ENCODE measurements at regions not wholly inside any gene's neighbourhood (a gene's known extent, or its start where the extent isn't known, plus 50 kb on each side); places are given as distances from the start of the nearest gene placed in this dataset.

DNA sequence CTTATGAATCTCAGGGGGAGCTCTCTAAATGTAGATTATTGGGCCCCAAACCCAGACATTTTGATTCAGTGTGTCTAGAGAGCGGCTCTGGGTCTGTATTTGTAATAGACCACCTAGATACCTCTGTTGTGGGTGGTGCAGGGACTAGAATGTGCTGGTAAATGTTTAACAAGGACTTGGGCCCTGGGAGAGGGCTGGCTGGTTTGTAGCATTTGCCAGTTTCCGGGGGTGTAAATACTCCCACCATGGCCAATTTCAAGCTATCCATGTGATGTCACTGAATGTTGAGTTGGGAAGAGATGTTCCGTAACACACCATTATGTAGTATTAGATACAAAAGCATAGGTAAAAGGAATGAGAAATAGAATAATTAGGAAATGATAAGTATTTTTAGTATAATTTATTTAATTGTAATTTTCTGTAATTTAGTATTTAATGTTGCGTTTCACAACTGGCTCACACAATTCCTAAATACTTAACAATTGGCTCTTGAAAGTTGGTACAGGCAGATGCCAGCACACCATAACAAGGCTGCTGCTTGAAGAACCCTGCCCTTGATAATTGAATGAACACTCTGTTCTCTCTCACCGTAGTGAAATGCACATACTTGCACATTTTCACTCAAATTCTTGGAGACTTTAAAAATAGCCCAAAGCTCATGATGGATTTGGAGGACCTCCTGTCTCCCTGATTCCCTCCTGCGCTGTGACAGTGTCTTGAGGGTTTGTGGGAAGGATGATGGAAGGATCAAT is 359.2 kb upstream of the PROK2 start:
- DNase-seq: no peak

DNA sequence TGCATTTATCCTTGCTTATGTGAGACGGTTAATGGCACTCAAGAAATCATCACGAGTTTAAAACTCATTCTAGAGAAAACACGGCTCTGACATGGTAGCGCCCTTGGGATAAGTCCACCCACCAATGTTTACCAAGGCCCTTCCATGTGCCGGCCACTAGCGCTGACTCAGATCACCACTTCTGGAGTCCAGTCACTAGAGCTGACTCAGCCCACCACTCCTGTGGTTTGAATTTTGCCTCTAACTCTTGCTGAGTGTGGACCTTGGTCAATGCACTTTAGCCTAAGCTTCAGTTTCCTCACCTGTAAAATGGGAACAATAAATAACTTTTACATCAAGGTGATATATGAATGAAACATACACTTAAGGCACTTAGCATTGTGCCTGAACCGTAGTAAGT is 358.4 kb upstream of the PROK2 start:
- no peak for DNase-seq

DNA sequence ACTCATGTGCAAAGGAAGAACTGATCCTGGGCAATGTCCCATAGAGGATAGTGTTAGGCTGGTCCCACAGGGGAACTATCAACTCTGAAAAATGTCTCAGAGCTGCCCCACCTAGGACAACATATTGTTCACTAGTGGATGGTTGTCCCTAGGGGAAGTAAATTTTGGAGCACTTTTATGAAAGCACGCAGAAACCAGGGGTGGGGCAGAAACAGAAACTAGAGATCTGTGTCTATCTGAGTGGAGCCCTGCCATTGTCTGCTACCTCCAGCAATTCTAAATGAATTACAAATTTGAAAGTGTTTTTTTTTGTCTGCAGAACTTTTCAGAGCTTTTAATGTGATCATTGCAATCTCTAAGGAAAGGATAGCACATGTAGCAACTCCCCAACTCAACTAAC is 357.1 kb upstream of the PROK2 start:
- no peak for DNase-seq

DNA sequence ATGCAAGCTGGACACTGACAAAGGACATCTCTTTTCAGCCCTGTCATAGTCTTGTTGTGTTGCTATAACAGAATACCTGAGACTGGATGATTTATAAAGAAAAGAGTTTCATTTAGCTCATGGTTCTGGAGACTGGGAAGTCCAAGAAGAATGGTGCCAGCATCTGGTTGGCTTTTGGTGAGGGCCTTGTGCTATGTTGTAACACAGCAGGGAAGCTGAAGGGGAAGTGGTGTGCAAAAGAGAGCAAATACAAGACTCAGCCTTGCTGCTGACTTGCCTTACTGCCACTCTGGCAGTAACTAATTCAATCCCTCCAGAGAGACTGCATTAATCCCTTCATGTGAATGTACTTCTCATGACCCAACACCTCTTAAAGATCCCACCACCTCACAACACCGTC is 356.3 kb upstream of the PROK2 start:
- no peak for DNase-seq

DNA sequence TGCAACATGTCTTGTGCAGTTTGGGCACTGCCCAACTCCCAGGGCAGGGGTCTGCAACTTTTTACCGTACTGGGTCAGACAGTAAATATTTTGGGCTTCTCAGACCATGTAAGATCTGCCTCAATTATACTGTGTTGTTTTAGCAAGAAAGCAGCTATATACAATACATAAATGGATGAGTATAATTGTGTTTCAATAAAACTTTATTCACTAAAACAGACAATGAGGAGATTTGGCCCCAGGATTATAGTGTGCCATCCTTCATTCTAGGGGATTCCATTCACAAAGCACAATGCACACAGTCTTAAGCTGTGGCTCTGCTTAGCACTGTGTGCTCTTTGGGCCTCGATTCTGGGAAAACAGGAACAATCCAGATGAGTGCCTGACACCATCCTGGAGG is 354.4 kb upstream of the PROK2 start:
- DNase-seq: no peak

DNA sequence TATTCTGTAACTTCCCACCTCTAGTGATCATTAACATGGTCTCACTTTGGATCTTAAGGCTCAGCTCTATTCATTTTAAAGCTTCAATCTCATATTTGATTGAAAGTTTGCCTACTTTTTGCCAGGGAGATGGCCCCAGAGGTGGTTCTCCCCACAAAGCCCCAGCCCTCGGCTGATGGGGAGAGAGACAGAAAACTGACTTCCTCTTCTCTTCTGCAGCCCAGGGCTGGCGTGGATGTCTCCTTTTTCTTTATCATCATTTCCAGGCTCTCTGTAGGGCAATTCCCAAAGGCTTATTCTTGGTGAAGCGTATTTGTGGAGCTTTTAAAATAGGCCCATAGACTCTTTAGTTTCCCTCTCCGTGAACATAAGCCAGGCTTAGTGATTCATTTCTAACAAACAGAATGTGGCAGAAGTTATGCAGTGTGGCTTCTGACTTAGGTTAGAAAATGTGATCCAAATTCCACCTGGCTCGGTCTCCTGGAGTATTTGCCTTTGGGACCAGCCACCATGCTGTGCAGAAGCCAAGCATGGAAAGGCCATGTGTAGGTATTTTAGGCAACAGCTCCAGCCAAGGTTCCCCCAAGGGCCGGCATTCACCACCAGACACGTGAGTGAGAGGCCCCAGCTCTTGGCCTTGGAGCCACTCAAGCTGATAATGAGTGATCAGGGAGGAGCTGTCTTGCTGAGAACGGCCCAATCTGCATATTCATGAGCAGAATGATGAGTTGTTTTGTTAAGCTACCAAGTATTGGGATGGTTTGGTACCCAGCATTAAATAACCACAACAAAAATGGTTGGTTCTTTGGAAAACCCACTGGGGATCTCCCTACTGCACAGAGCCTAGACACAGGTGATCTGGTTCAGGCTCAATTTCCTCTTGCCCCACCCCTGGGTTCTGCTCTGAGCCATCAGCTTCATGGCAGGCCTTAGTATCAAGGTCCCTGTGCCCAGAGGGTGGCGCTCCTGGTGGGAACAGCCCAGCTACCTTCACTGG is 353.2 kb upstream of the PROK2 start:
- DNase-seq: no peak

DNA sequence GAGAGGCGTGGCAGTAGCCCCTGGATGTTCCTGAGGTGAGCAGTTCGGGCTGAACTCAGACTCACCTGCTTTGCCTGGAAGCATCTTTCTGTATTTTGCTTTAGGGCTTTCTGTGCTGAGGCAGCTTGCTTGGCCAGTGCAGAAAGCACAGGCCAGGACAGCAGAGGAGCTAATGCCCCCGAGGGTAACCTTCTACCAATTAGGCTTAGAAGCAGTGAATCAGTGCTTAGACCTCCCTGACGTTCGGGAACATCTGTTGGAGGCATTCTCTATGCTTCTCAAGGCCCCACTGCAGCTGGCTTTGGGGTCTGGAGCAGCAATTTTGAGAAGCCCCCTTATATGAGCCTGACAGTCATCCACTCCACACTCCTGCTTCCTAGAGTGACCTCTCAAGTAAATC is 350.7 kb upstream of the PROK2 start:
- DNase-seq: no peak

DNA sequence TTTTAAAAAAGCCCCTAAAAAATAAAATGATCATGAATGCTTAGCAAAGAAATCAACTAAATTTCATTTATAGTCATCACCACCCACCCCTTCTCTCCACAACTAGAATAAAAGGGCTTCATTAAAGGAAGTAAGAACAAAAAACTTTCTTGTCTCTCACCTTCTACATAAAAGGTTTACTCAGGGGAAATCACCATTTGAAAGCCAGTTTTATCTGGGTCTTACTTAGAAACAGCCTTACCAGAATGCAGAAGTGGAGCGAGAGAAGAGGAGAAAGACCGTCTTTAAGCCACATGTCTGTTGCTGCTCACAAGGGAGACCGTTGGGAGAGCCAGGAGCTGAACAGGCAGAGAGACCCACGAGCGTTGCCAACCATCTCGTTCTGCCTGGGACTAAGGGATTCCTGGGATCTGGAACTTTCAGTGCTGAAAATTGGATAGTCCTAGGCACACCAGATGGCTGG is 350.1 kb upstream of the PROK2 start:
- no peak for DNase-seq

DNA sequence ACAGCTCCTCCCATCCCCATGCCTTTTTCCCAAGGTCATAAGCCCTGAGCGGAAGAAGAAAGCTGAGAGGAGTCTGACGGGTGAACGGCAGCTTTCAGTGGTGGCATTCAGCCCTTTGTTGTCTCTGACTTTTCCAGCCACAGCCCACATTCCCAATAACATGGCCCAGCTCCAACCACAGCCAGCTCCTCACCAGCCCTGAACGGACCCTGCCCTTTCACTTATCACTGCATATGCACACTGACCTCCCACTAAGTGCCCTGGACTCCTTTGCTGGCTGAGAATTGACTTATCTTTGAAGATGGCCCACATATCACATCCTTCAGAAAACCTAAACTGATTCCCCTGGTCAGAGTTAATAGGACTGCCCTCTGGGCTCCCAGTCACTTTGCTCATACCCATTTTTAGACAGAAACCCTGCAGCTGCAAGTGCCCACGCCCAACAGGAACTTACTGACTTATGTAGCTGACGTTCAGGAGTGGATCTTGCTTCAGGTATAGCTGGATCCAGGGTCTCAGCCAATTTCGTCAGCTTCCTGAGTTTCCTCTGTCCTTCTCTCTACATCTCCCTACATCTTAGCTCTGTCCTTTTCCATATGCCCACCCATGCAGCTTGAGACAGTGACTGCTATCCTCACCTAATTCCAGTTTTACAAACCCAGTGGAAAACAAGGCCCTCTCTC is 348.5 kb upstream of the PROK2 start:
- DNase-seq: no peak

DNA sequence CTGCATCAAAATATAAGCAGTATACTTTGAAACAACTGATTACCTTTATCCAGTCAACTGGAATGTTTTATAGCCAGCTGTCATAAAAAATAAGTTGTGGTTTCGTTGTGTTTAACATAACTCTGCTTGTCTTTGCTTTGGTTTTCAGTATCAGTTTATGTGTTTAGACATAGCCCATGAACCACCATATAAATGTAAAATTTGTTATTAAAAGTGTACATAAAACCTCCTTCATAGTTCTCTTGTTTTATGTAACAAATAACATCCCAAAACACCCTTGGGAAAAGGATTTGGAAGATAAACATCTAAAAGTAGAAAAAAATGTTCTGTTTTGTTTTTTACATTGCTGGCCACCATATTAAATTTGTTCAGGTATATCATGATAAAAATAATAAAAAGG is 347.0 kb upstream of the PROK2 start:
- DNase-seq: no peak

DNA sequence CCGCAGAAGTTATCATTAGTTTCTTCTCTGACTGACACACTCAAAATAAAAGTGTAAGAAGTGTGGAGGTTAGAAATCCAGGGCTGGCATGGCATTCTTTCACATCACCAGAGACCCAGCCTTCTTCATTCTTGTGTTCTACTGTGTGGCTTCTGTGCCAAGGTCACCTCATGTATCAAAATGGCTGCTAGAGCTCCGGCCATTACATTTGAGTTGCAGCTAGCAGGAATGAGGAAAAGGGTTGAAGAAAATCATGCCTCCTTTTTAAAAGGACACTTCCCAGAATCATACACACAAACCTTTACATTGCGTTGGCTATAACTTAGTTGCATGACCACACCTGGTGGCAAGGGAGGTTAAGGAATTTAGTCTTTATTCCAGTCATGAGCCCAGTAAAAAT is 345.6 kb upstream of the PROK2 start:
- DNase-seq: no peak

DNA sequence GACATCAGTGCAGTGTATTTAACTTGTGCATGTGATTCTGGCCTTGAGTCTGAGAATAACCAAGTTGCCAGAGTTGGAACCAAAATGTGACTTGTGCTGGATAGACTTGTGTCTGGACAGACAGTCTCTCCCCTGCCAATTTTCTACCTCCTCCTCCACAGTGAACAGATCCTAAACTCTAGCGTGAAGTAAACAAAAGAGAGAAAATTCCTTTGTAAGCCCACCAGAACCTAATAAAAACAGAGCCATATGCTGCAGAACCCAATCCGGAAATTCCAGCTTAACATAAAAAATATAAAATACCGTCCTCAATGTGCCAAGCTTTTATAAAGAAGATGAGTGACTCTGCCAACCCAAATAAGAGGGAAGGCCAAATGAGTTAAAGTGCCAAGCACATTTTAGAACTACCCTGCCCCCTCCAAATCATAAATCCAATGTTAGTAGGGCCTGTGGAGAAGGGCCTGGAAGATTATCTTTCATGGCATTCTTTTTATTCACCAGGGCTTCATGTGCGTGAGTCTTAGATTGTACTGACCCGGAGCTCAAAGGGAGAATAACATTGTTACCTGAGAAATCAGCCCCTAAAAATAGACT is 344.6 kb upstream of the PROK2 start:
- no peak for DNase-seq

DNA sequence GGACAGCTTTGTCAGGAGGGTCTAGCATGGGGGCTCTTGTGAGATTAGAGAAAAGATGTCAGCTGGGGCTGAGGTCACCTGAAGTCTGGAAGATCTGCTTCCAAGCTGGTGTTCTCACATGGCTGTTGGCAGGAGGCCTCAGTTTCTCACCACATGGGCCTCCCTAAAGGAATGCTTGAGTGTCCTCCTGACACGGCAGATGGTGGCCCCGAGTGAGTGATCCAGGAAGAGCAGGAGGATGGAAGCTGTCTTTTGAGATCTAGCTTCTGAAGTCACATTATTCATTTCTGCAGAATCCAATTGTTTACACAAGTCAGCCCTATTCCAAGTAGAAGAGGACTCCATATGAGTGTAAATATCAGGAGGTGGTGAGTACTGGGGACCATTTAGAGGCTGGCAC is 344.0 kb upstream of the PROK2 start:
- no peak for DNase-seq

DNA sequence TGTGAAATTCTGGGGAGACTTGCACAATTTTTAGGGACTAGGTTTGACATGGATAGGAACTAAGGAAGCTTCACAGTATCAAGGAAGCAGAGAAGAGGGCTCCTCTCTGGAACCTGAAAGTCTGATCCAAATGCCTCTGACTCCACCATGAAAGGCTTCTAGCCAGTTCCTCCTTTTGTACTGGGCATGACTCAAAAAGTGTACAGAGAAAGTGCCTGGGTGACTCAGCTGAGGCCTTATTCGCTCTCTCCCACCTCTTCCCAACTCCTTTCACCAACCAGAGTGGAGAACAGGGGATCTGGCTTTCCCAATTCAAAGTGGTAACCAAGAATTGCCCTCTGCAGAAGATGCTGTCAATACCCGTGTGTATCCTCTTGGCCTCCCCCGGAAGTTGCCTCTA is 342.9 kb upstream of the PROK2 start:
- DNase-seq: no peak

DNA sequence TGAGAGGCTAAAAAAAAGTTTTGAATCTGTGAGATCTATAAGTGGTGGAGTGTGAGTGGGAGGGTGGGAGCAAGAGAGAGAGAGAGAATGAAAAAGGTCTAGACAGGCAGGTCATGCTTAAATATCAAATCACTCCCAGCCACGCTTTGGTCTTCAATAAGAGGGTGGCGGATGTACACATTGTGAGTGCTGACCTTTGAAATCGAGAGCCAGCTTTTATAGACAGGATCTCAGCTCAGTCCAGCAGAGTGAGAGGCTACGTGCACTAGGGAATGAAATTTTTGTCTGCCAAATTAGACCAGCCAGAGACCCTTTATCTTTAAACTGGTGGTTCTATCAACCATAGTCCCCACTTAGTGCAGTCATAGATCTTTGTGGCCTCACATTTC is 342.3 kb upstream of the PROK2 start:
- DNase-seq: no peak

DNA sequence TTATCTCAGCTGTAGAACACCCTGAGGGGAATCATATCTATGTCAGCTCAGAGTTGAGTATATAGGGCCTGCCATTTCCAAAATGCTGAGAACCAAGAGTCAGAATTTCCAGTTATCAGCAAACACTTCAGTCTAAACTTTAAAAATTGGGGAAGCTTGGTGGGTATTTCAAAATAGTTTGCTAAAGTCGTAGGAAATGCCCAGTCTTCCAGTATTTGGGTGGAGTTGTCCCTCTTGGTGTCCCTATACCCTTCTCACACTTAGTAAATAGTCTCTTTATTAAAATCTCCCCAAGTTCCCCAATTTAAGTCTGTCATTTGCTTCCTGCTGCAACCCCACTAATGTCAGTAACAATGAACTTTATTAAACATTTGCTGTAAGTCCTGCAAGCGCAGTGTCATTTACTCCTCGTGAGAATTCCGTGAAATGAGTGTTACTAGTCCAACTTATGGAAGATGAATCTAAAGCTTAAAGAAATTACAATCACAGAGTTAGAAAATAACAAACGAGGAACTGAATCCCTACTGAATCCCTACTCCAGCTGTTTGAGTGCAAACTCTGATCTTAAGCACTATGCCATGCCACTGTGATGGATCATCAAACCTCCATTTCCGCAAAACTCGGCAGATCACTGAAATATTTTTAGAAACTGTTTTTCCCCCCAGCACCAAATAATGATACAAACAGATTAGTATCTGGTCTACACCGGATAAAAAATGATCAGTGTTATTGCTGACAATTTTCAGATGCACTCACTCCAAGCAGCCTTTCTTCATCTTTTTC is 341.7 kb upstream of the PROK2 start:
- DNase-seq: no peak

DNA sequence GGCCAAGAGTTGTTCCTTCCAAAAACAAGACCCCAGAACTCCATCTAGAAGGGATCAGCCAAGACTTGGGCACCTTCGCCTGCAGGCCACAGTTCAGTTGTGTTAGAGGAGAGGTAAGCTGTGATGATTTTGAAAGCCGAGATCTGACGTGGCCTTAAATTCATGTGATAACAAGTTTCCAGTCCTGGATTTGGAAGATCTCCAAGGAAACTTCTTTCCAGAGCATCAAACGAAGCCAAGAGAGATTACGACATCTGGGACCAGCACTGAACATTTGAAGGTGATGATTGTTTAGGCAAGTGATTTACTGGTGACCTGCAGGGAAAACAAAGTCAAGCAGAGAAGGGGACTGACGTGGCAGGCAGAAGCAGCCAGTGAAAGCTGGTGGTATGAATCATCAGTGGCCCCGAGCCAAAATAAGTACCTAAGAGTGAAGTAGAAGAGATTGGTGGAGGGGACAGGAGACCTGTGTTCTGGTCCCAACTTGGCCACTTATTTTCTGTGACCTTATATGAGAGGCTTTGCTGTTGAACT is 339.0 kb upstream of the PROK2 start:
- no peak for DNase-seq

DNA sequence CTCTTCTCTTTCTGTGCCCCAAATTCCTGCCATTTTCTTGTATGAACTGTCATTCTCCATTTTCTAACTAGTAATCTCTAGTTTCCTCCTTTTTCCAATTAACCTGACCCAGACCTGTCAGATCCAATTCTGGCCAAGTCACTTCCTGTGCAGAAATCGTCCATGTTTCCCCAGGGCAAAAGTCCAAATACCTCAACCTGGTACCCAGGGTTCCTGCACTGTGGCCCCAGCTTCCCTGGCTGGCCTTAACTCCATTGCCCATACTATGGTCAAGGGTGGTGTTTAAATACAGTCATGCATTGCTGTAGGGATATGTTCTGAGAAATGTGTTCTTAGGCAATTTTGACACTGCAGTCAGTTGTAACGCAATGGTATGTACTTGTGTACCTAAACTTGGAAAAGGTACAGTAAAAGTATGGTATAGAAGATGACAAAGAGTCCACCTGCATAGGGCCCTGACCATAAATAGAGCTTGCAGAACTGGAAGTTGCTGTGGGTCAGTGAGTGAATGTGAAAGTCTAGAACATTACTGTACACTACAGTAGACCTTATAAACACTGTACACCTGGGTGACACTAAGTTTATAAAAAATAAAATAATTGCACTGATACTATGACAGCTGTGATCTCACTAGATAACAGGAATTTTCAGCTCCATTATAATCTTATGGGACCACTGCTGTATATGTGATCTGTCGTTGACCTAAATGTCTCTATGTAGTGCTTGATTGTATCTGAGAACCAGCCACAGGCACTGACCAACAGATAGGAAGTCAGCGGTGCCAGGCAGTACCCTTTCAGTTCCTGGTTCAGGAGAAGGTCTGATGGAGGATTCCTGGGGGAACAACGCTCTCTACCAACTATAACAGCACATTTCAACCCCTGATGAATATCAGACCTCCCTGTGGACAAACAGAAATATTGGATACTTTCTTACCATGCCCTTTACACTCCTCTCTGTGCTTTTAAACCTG is 336.1 kb upstream of the PROK2 start:
- DNase-seq: no peak

DNA sequence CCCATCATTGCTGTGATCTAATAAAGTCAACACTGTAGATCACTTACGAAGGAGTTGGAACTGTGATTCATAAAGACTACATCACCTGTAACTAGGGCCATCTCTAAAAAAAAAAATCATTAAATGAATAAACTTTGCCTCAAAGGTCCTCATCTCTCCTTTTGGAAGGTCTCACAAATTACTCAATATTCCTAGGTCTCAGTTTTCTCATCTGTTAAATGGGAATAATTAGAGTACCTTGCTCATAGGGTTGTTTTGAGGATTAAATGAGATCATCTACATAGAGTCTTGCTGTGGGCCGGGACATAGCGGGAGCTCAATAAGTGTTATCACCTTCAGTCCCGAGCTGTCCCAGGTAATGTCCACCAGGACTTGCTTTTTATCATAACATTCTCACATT is 335.1 kb upstream of the PROK2 start:
- no peak for DNase-seq

DNA sequence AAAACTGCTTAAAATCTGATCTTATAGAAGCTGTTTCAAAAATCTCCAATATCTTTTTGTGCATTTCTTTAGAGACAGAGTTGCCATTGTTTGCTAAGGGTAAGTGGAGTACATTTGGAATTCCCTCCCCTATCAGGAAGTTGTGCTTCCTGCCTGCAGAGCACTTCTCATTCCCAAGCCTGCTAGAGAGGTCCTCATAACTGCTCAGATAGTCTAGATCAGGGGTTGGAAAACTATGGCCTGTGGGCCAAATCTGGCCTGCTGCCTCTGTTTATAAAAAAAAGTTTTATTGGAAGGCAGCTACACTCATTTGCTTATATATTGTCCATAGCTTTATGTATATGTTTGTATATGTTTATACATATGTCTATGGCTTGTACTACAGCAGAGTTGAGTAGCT is 333.7 kb upstream of the PROK2 start:
- DNase-seq: no peak

DNA sequence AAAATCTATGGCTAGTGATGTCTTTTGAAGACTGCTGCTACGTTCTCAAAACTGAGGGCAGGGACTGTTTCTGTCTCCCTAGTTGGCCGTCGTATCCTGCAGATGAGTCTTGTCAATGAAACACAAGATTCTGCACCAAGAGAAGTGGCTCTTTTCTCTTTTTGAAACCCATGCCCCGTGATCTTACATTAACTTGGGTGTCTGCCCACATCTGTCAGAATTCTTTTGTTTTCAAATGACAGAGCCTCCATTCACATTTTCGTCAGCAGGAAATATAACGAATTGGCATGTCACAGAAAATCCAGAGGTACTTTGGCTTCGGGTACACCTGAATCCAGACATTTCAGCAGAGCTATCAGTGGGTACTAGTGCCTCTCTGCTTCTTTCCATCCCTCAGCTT is 331.3 kb upstream of the PROK2 start:
- DNase-seq: no peak
